ENCODE measurements at regions not wholly inside any gene's neighbourhood (a gene's known extent, or its start where the extent isn't known, plus 50 kb on each side); places are given as distances from the start of the nearest gene placed in this dataset.

GRCh38 chr21:19266636-19267035 is 863.1 kb upstream of the TMPRSS15 start:
- no peak for TF ChIP-seq POLR2A (IDR thresholded peaks at IDR 0.05; ENCODE audit: low read depth, low read length)
- TF ChIP-seq, protein P1, sequence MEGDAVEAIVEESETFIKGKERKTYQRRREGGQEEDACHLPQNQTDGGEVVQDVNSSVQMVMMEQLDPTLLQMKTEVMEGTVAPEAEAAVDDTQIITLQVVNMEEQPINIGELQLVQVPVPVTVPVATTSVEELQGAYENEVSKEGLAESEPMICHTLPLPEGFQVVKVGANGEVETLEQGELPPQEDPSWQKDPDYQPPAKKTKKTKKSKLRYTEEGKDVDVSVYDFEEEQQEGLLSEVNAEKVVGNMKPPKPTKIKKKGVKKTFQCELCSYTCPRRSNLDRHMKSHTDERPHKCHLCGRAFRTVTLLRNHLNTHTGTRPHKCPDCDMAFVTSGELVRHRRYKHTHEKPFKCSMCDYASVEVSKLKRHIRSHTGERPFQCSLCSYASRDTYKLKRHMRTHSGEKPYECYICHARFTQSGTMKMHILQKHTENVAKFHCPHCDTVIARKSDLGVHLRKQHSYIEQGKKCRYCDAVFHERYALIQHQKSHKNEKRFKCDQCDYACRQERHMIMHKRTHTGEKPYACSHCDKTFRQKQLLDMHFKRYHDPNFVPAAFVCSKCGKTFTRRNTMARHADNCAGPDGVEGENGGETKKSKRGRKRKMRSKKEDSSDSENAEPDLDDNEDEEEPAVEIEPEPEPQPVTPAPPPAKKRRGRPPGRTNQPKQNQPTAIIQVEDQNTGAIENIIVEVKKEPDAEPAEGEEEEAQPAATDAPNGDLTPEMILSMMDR (IDR thresholded peaks at IDR 0.05; ENCODE audit: extremely low read depth in 1 of 2, insufficient read depth in 1 of 2, low read depth in 1 of 2, low read length in 2 of 2): no peak

Measured in endothelial cell of umbilical vein (primary cell).